ENCODE measurements at regions not wholly inside any gene's neighbourhood (a gene's known extent, or its start where the extent isn't known, plus 50 kb on each side); places are given as distances from the start of the nearest gene placed in this dataset.

GRCh38 chr2:48207201-48207641 lies 107.3 kb upstream of the FOXN2 start:
- no peak overlapping the region for H3K4me3 ChIP-seq (ENCODE audit: control insufficient read depth, low read depth, low read length)
- DNase-seq (ENCODE audit: low read depth) = no peak
- TF ChIP-seq CTCF (IDR thresholded peaks at IDR 0.05; ENCODE audit: control insufficient read depth, insufficient read depth, low read depth, low read length, missing control alignments) = no peak

GRCh38 chr2:48207851-48208250 lies 106.6 kb upstream of the FOXN2 start:
- DNase-seq (ENCODE audit: low read depth) = no peak
- TF ChIP-seq CTCF (IDR thresholded peaks at IDR 0.05; ENCODE audit: control insufficient read depth, insufficient read depth, low read depth, low read length, missing control alignments) = no peak
- no peak overlapping the region for H3K4me3 ChIP-seq (ENCODE audit: control insufficient read depth, low read depth, low read length)

GRCh38 chr2:48209214-48209885 lies 105.1 kb upstream of the FOXN2 start:
- H3K4me3 ChIP-seq (ENCODE audit: control insufficient read depth, low read depth, low read length) = no peak overlapping the region
- no peak for DNase-seq (ENCODE audit: low read depth)
- TF ChIP-seq CTCF (IDR thresholded peaks at IDR 0.05; ENCODE audit: control insufficient read depth, insufficient read depth, low read depth, low read length, missing control alignments) = no peak

- DNase-seq (ENCODE audit: low read depth) = no peak
- no peak overlapping the region for H3K4me3 ChIP-seq (ENCODE audit: control insufficient read depth, low read depth, low read length)
- no peak for TF ChIP-seq CTCF (IDR thresholded peaks at IDR 0.05; ENCODE audit: control insufficient read depth, insufficient read depth, low read depth, low read length, missing control alignments)
Measured at GRCh38 chr2:48210189-48210588, 104.3 kb upstream of the FOXN2 start.

GRCh38 chr2:48213646-48214045 lies 100.8 kb upstream of the FOXN2 start:
- no peak for DNase-seq (ENCODE audit: low read depth)
- TF ChIP-seq CTCF (IDR thresholded peaks at IDR 0.05; ENCODE audit: control insufficient read depth, insufficient read depth, low read depth, low read length, missing control alignments) = no peak
- no peak overlapping the region for H3K4me3 ChIP-seq (ENCODE audit: control insufficient read depth, low read depth, low read length)

GRCh38 chr2:48218169-48218568 lies 96.3 kb upstream of the FOXN2 start:
- no peak for TF ChIP-seq CTCF (IDR thresholded peaks at IDR 0.05; ENCODE audit: control insufficient read depth, insufficient read depth, low read depth, low read length, missing control alignments)

GRCh38 chr2:48219234-48219554 lies 95.3 kb upstream of the FOXN2 start:
- no peak for DNase-seq (ENCODE audit: low read depth)
- H3K4me3 ChIP-seq (ENCODE audit: control insufficient read depth, low read depth, low read length) = no peak overlapping the region
- no peak for TF ChIP-seq CTCF (IDR thresholded peaks at IDR 0.05; ENCODE audit: control insufficient read depth, insufficient read depth, low read depth, low read length, missing control alignments)

More at GRCh38 chr2:48218169-48218568, 96.3 kb upstream of the FOXN2 start:
- DNase-seq (ENCODE audit: low read depth) = no peak
- H3K4me3 ChIP-seq (ENCODE audit: control insufficient read depth, low read depth, low read length) = no peak overlapping the region

Measured in AG09309 (cell line).